IPS-NIHi11 (cell line): ENCODE measurements at regions not wholly inside any gene's neighbourhood (a gene's known extent, or its start where the extent isn't known, plus 50 kb on each side); places are given as distances from the start of the nearest gene placed in this dataset.
A peak's percentile ranks its signal among the peaks of the same experiment; 100 is the strongest.

Source experiments
- DNase-seq: peaks from one replicate; pipeline ENCODE4 v3.0.0; 2012; ENCODE audit warnings: mixed read lengths, low spot score

GRCh38 chr2:134122610-134123009, 131.3 kb upstream of the MGAT5 start:
- DNase-seq = peak; percentile 53

- DNase-seq = no peak
Measured at GRCh38 chr2:134123332-134123731, 130.5 kb upstream of the MGAT5 start.

- no peak for DNase-seq
Measured at GRCh38 chr2:134124047-134124753, 129.7 kb upstream of the MGAT5 start.

GRCh38 chr2:134127496-134127895, 126.4 kb upstream of the MGAT5 start:
- no peak for DNase-seq

GRCh38 chr2:134128746-134129145, 125.1 kb upstream of the MGAT5 start:
- DNase-seq = no peak

- DNase-seq = no peak
Measured at GRCh38 chr2:134129900-134130537, 123.9 kb upstream of the MGAT5 start.

GRCh38 chr2:134131681-134132489, 122.0 kb upstream of the MGAT5 start:
- no peak for DNase-seq

GRCh38 chr2:134132490-134132857, 121.4 kb upstream of the MGAT5 start:
- no peak for DNase-seq

- peak; percentile 49 for DNase-seq
Measured at GRCh38 chr2:134133622-134134312, 120.1 kb upstream of the MGAT5 start.

- no peak for DNase-seq
Measured at GRCh38 chr2:134134313-134134706, 119.6 kb upstream of the MGAT5 start.

- no peak for DNase-seq
Measured at GRCh38 chr2:134134827-134135226, 119.0 kb upstream of the MGAT5 start.

- no peak for DNase-seq
Measured at GRCh38 chr2:134135793-134136192, 118.1 kb upstream of the MGAT5 start.

- no peak for DNase-seq
Measured at GRCh38 chr2:134136731-134137130, 117.1 kb upstream of the MGAT5 start.

- no peak for DNase-seq
Measured at GRCh38 chr2:134137182-134137611, 116.7 kb upstream of the MGAT5 start.

- no peak for DNase-seq
Measured at GRCh38 chr2:134138115-134138514, 115.8 kb upstream of the MGAT5 start.

- DNase-seq = no peak
Measured at GRCh38 chr2:134139611-134140010, 114.3 kb upstream of the MGAT5 start.

- no peak for DNase-seq
Measured at GRCh38 chr2:134140251-134140661, 113.6 kb upstream of the MGAT5 start.

GRCh38 chr2:134141598-134142340, 112.1 kb upstream of the MGAT5 start:
- DNase-seq = peak; percentile 51

GRCh38 chr2:134142341-134142738, 111.5 kb upstream of the MGAT5 start:
- no peak for DNase-seq

GRCh38 chr2:134142903-134143302, 111.0 kb upstream of the MGAT5 start:
- no peak for DNase-seq

- DNase-seq = no peak
Measured at GRCh38 chr2:134143568-134143967, 110.3 kb upstream of the MGAT5 start.
